Nephron (organoid): ENCODE measurements at regions not wholly inside any gene's neighbourhood (a gene's known extent, or its start where the extent isn't known, plus 50 kb on each side); places are given as distances from the start of the nearest gene placed in this dataset.

ENCODE experiments used
- H3K27ac Mint-ChIP-seq, 3 experiments: 2 replicates each; pipeline ENCODE4 v1.8.0; 2020; ENCODE audit warnings: mixed read lengths in 3 of 3, mild to moderate bottlenecking in 2 of 3, moderate library complexity in 1 of 3
- H3K27me3 Mint-ChIP-seq: 2 replicates; pipeline ENCODE4 v1.8.0; 2021; ENCODE audit warnings: low read depth, mild to moderate bottlenecking, moderate library complexity, mixed read lengths
- H3K36me3 Mint-ChIP-seq: 2 replicates; pipeline ENCODE4 v1.8.0; 2020; ENCODE audit warnings: low read depth, mixed read lengths
- H3K4me1 Mint-ChIP-seq: 2 replicates; pipeline ENCODE4 v1.8.0; 2020; ENCODE audit warnings: mixed read lengths
- H3K4me3 Mint-ChIP-seq, 3 experiments: 2 replicates each; pipeline ENCODE4 v1.8.0; 2020; ENCODE audit warnings: mild to moderate bottlenecking in 3 of 3, mixed read lengths in 3 of 3, moderate library complexity in 2 of 3
- H3K9me3 Mint-ChIP-seq: 2 replicates; pipeline ENCODE4 v1.8.0; 2020; ENCODE audit warnings: mixed read lengths
- TF ChIP-seq, protein P1 (sequence below), 3 experiments: fragments of 200-600 bp; sonication (generic); IDR thresholded peaks; one replicate each; pipeline ENCODE4 v1.5.0; 2021; ENCODE audit warnings: antibody characterized with exemption in 3 of 3; ENCODE audit not compliant: unreplicated experiment in 3 of 3

- TF ChIP-seq, protein P1, sequence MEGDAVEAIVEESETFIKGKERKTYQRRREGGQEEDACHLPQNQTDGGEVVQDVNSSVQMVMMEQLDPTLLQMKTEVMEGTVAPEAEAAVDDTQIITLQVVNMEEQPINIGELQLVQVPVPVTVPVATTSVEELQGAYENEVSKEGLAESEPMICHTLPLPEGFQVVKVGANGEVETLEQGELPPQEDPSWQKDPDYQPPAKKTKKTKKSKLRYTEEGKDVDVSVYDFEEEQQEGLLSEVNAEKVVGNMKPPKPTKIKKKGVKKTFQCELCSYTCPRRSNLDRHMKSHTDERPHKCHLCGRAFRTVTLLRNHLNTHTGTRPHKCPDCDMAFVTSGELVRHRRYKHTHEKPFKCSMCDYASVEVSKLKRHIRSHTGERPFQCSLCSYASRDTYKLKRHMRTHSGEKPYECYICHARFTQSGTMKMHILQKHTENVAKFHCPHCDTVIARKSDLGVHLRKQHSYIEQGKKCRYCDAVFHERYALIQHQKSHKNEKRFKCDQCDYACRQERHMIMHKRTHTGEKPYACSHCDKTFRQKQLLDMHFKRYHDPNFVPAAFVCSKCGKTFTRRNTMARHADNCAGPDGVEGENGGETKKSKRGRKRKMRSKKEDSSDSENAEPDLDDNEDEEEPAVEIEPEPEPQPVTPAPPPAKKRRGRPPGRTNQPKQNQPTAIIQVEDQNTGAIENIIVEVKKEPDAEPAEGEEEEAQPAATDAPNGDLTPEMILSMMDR (IDR thresholded peaks at IDR 0.05; ENCODE audit: unreplicated experiment in 3 of 3): no peak
- H3K27ac Mint-ChIP-seq: no peak overlapping the region
- peaks cover 3% of the 10 kb centered on the region for H3K9me3 Mint-ChIP-seq
- H3K27me3 Mint-ChIP-seq: no peaks in the 10 kb centered on the region
- H3K4me1 Mint-ChIP-seq: no peaks in the 10 kb centered on the region
- no peak overlapping the region for H3K4me3 Mint-ChIP-seq
- no peaks in the 10 kb centered on the region for H3K36me3 Mint-ChIP-seq
Observed at GRCh38 chr7:22676385-22676784, 50.6 kb upstream of the IL6 start.

GRCh38 chr7:22675917-22676343, 51.1 kb upstream of the IL6 start:
- Mint-ChIP-seq H3K4me3 (no peak overlapping the region), H3K4me1 (no peaks in the 10 kb centered on the region), H3K36me3 (no peaks in the 10 kb centered on the region), H3K9me3 (peaks cover 3% of the 10 kb centered on the region), H3K27me3 (no peaks in the 10 kb centered on the region), H3K27ac (peak overlapping the region in 1 of 3 experiments; percentile 3)
- TF ChIP-seq, protein P1 (IDR thresholded peaks at IDR 0.05; ENCODE audit: unreplicated experiment in 3 of 3): no peak

- no peaks in the 10 kb centered on the region for H3K4me1 Mint-ChIP-seq
- H3K36me3 Mint-ChIP-seq: no peaks in the 10 kb centered on the region
- no peak overlapping the region for H3K4me3 Mint-ChIP-seq
- H3K27ac Mint-ChIP-seq: no peak overlapping the region
- TF ChIP-seq, protein P1 (IDR thresholded peaks at IDR 0.05; ENCODE audit: unreplicated experiment in 3 of 3): no peak
- H3K9me3 Mint-ChIP-seq: peaks cover 3% of the 10 kb centered on the region
- no peaks in the 10 kb centered on the region for H3K27me3 Mint-ChIP-seq
Observed at GRCh38 chr7:22675421-22675820, 51.6 kb upstream of the IL6 start.

- TF ChIP-seq, protein P1 (IDR thresholded peaks at IDR 0.05; ENCODE audit: unreplicated experiment in 3 of 3): no peak
- Mint-ChIP-seq H3K4me1 (no peaks in the 10 kb centered on the region), H3K4me3 (no peak overlapping the region), H3K27ac (no peak overlapping the region), H3K9me3 (peaks cover 3% of the 10 kb centered on the region), H3K27me3 (no peaks in the 10 kb centered on the region), H3K36me3 (no peaks in the 10 kb centered on the region)
Observed at GRCh38 chr7:22672846-22673680, 53.9 kb upstream of the IL6 start.

DNA sequence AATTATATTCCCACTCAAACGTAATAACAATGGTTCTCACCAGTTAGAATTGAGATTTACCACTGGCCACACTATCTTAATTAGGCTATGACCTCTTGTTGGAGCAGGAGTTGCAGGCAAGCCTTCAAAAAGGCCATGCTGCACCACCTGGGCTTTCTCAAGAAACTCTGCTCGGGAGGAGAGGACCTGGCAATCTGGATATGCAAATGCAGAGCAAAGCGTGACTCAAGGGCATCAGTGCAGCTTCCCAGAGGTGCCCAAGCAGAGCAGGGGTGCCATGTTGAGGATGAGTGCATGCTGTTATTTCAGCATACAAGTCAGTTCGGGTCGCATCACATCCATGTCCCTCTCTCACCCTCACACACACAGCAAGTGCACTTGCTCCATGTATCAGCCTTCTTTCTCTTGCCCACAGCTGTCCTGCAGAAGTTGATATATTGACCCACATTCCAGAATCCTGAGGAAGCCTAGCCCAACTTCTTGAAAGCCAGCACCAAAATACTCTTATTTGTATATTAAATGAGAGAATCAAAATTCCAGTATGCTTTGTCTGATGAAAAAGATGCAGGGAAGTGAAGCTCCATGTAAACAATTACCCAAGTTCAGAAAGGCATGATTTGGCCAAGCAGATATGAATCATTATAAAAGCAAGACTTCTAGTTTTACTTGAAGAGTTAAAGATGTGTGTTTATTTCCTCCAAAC, 55.7 kb upstream of the IL6 start:
- Mint-ChIP-seq H3K4me1 (no peaks in the 10 kb centered on the region), H3K36me3 (no peaks in the 10 kb centered on the region), H3K27me3 (no peaks in the 10 kb centered on the region), H3K27ac (no peak overlapping the region), H3K9me3 (peaks cover 3% of the 10 kb centered on the region), H3K4me3 (no peak overlapping the region)
- TF ChIP-seq, protein P1 (IDR thresholded peaks at IDR 0.05; ENCODE audit: unreplicated experiment in 3 of 3): no peak
